ENCODE measurements at regions not wholly inside any gene's neighbourhood (a gene's known extent, or its start where the extent isn't known, plus 50 kb on each side); places are given as distances from the start of the nearest gene placed in this dataset.

DNA sequence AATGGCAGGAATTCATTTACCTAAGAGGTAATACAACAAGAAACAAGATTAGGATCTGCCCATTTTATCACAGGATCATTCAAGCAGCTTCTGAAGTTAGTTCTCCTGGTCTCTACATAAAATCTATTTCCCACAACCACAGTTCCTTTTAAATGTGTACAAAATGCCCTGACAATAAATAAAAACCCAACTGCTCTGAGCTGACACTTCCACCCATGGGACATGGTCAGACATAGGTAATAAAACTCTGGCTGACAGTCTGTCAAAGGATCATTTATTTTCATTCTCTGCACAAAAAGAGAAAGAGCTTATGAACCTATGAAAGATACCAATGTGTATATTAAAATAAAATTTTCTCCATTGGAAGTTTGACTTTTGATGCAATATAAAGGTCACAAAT, 145.4 kb upstream of the PALMD start:
- no peak overlapping the region for H3K4ac ChIP-seq (ENCODE audit: low read depth in 1 of 2, low read length in 2 of 2)
- H2BK15ac ChIP-seq (ENCODE audit: low read depth, poor library complexity, severe bottlenecking) = no peak overlapping the region
- no peak overlapping the region for H2BK12ac ChIP-seq (ENCODE audit: low read length in 2 of 2)
- H3K27ac ChIP-seq (ENCODE audit: low read length, poor library complexity, severe bottlenecking) = no peak overlapping the region
- H3K4me1 ChIP-seq (ENCODE audit: control insufficient read depth, insufficient read depth, low read depth, low read length) = no peaks in the 10 kb centered on the region
- H2AFZ ChIP-seq (ENCODE audit: low read depth, low read length) = no peak overlapping the region
- no peak overlapping the region for H4K91ac ChIP-seq (ENCODE audit: low read length)
- H3K14ac ChIP-seq (ENCODE audit: low read length in 2 of 2) = no peak overlapping the region
- no peaks in the 10 kb centered on the region for H3K36me3 ChIP-seq (ENCODE audit: control insufficient read depth in 1 of 2, insufficient read depth in 2 of 2, low read depth in 1 of 2, low read length in 2 of 2)
- no peaks in the 10 kb centered on the region for H3K27me3 ChIP-seq (ENCODE audit: control insufficient read depth in 1 of 2, insufficient read depth in 1 of 2, low read length in 2 of 2)
- no peaks in the 10 kb centered on the region for H3K9me3 ChIP-seq (ENCODE audit: control insufficient read depth, low read length)
- no peak overlapping the region for H3K18ac ChIP-seq (ENCODE audit: low read depth in 1 of 2, low read length in 2 of 2)
- no peak overlapping the region for H3K9ac ChIP-seq (ENCODE audit: low read length)
- no peaks in the 10 kb centered on the region for H3K79me1 ChIP-seq (replicated peaks; ENCODE audit: low read length, poor library complexity, severe bottlenecking)
- H4K8ac ChIP-seq (ENCODE audit: low read length) = no peak overlapping the region
- H2AK5ac ChIP-seq (ENCODE audit: low read length, severe bottlenecking) = no peak overlapping the region
- no peak overlapping the region for H3K23ac ChIP-seq (ENCODE audit: low read length in 2 of 2)
- H3K4me2 ChIP-seq (ENCODE audit: low read length, poor library complexity, severe bottlenecking) = no peak overlapping the region
- no peak overlapping the region for H2BK5ac ChIP-seq (ENCODE audit: low read depth, low read length, poor library complexity, severe bottlenecking)
- no peak for DNase-seq
- H2BK120ac ChIP-seq (ENCODE audit: low read depth, low read length) = no peak overlapping the region
- H3K4me3 ChIP-seq (ENCODE audit: insufficient read depth in 1 of 2, low read depth in 1 of 2, low read length in 2 of 2) = no peak overlapping the region

GRCh38 chr1:99501871-99502270, 144.0 kb upstream of the PALMD start:
- Histone ChIP-seq H3K27me3 (ENCODE audit: control insufficient read depth in 1 of 2, insufficient read depth in 1 of 2, low read length in 2 of 2) (no peaks in the 10 kb centered on the region), H2BK15ac (ENCODE audit: low read depth, poor library complexity, severe bottlenecking) (no peak overlapping the region), H3K4ac (ENCODE audit: low read depth in 1 of 2, low read length in 2 of 2) (no peak overlapping the region), H2BK12ac (ENCODE audit: low read length in 2 of 2) (no peak overlapping the region), H3K79me1 (replicated peaks; ENCODE audit: low read length, poor library complexity, severe bottlenecking) (no peaks in the 10 kb centered on the region), H2BK120ac (ENCODE audit: low read depth, low read length) (no peak overlapping the region), H3K9me3 (ENCODE audit: control insufficient read depth, low read length) (no peaks in the 10 kb centered on the region), H2BK5ac (ENCODE audit: low read depth, low read length, poor library complexity, severe bottlenecking) (no peak overlapping the region), H3K27ac (ENCODE audit: low read length, poor library complexity, severe bottlenecking) (no peak overlapping the region), H3K14ac (ENCODE audit: low read length in 2 of 2) (no peak overlapping the region), H3K18ac (ENCODE audit: low read depth in 1 of 2, low read length in 2 of 2) (no peak overlapping the region), H3K23ac (ENCODE audit: low read length in 2 of 2) (no peak overlapping the region), H3K36me3 (ENCODE audit: control insufficient read depth in 1 of 2, insufficient read depth in 2 of 2, low read depth in 1 of 2, low read length in 2 of 2) (no peaks in the 10 kb centered on the region), H2AK5ac (ENCODE audit: low read length, severe bottlenecking) (no peak overlapping the region), H3K9ac (ENCODE audit: low read length) (no peak overlapping the region), H4K8ac (ENCODE audit: low read length) (no peak overlapping the region), H3K4me1 (ENCODE audit: control insufficient read depth, insufficient read depth, low read depth, low read length) (no peaks in the 10 kb centered on the region), H4K91ac (ENCODE audit: low read length) (no peak overlapping the region), H3K4me2 (ENCODE audit: low read length, poor library complexity, severe bottlenecking) (no peak overlapping the region), H3K4me3 (ENCODE audit: insufficient read depth in 1 of 2, low read depth in 1 of 2, low read length in 2 of 2) (no peak overlapping the region), H2AFZ (ENCODE audit: low read depth, low read length) (peak overlapping the region; percentile 29)
- no peak for DNase-seq
- WGBS = 77% methylated on average over 1 of the region's 1 CpG

DNA sequence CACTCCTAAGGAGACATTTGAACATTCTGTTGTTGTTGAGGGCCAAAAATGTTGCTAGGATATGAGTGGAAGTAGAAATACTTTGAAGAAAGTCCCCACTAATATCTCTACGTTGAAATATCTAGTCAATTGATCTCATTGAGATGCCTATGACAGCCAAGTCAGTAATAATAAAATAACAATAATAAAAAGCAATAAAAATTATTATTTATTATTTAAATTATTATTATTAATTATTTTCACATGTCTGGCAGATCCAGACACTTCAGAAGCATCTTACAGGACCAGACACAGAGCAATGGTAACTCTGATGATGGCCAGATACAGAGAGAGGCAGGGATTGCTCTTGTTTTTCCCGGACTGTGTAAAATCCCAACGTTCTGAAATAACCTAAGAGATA, 143.5 kb upstream of the PALMD start:
- H3K4me1 ChIP-seq (ENCODE audit: control insufficient read depth, insufficient read depth, low read depth, low read length) = no peaks in the 10 kb centered on the region
- 96% methylated on average over 2 of the region's 3 CpGs for WGBS

DNA sequence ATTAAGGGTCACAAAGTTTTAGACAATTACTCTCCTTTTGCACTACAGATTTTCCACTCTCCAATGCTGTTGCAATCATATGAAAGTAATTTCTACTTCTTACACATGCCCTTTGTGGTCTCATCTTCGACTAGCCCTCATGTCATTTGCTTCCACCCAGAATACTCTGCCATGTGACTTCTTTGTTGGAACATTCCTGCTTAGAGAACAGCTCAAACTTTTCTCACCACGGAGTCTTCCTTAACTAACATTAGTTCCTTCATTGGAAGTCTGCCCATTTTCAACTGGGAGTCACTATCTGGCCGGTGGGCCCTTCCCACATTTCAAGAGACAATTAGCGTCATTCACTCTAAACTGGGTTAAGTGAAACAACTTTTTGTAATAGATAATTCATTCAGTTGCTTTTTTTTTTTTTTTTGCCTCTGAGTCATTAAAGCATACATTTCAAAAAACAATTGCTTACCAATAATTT, 142.6 kb upstream of the PALMD start:
- Histone ChIP-seq H2AFZ (ENCODE audit: low read depth, low read length) (no peak overlapping the region), H3K36me3 (ENCODE audit: control insufficient read depth in 1 of 2, insufficient read depth in 2 of 2, low read depth in 1 of 2, low read length in 2 of 2) (peaks cover 0 to 3% of the 10 kb centered on the region in 2 experiments), H3K27me3 (ENCODE audit: control insufficient read depth in 1 of 2, insufficient read depth in 1 of 2, low read length in 2 of 2) (no peaks in the 10 kb centered on the region), H3K9ac (ENCODE audit: low read length) (no peak overlapping the region), H2BK120ac (ENCODE audit: low read depth, low read length) (no peak overlapping the region), H3K4me3 (ENCODE audit: insufficient read depth in 1 of 2, low read depth in 1 of 2, low read length in 2 of 2) (no peak overlapping the region), H4K91ac (ENCODE audit: low read length) (no peak overlapping the region), H2AK5ac (ENCODE audit: low read length, severe bottlenecking) (no peak overlapping the region), H3K27ac (ENCODE audit: low read length, poor library complexity, severe bottlenecking) (no peak overlapping the region), H3K4ac (ENCODE audit: low read depth in 1 of 2, low read length in 2 of 2) (no peak overlapping the region), H3K23ac (ENCODE audit: low read length in 2 of 2) (no peak overlapping the region), H3K14ac (ENCODE audit: low read length in 2 of 2) (no peak overlapping the region), H3K4me1 (ENCODE audit: control insufficient read depth, insufficient read depth, low read depth, low read length) (no peaks in the 10 kb centered on the region), H3K18ac (ENCODE audit: low read depth in 1 of 2, low read length in 2 of 2) (no peak overlapping the region), H3K79me1 (replicated peaks; ENCODE audit: low read length, poor library complexity, severe bottlenecking) (no peaks in the 10 kb centered on the region), H3K9me3 (ENCODE audit: control insufficient read depth, low read length) (no peaks in the 10 kb centered on the region), H3K4me2 (ENCODE audit: low read length, poor library complexity, severe bottlenecking) (no peak overlapping the region), H2BK5ac (ENCODE audit: low read depth, low read length, poor library complexity, severe bottlenecking) (no peak overlapping the region), H2BK15ac (ENCODE audit: low read depth, poor library complexity, severe bottlenecking) (no peak overlapping the region), H4K8ac (ENCODE audit: low read length) (no peak overlapping the region), H2BK12ac (ENCODE audit: low read length in 2 of 2) (no peak overlapping the region)
- DNase-seq = peak; percentile 84
- WGBS = 46% methylated on average over 2 of the region's 4 CpGs

More for the DNA sequence above, 143.5 kb upstream of the PALMD start:
- Histone ChIP-seq H2BK15ac (ENCODE audit: low read depth, poor library complexity, severe bottlenecking) (no peak overlapping the region), H3K9ac (ENCODE audit: low read length) (no peak overlapping the region), H3K18ac (ENCODE audit: low read depth in 1 of 2, low read length in 2 of 2) (no peak overlapping the region), H3K4me2 (ENCODE audit: low read length, poor library complexity, severe bottlenecking) (no peak overlapping the region), H2AFZ (ENCODE audit: low read depth, low read length) (no peak overlapping the region), H4K91ac (ENCODE audit: low read length) (no peak overlapping the region), H3K14ac (ENCODE audit: low read length in 2 of 2) (no peak overlapping the region), H2AK5ac (ENCODE audit: low read length, severe bottlenecking) (no peak overlapping the region), H3K36me3 (ENCODE audit: control insufficient read depth in 1 of 2, insufficient read depth in 2 of 2, low read depth in 1 of 2, low read length in 2 of 2) (no peaks in the 10 kb centered on the region), H3K9me3 (ENCODE audit: control insufficient read depth, low read length) (no peaks in the 10 kb centered on the region), H2BK120ac (ENCODE audit: low read depth, low read length) (no peak overlapping the region), H3K4me3 (ENCODE audit: insufficient read depth in 1 of 2, low read depth in 1 of 2, low read length in 2 of 2) (no peak overlapping the region), H3K27ac (ENCODE audit: low read length, poor library complexity, severe bottlenecking) (no peak overlapping the region), H3K23ac (ENCODE audit: low read length in 2 of 2) (no peak overlapping the region), H3K27me3 (ENCODE audit: control insufficient read depth in 1 of 2, insufficient read depth in 1 of 2, low read length in 2 of 2) (no peaks in the 10 kb centered on the region), H3K79me1 (replicated peaks; ENCODE audit: low read length, poor library complexity, severe bottlenecking) (no peaks in the 10 kb centered on the region), H2BK5ac (ENCODE audit: low read depth, low read length, poor library complexity, severe bottlenecking) (no peak overlapping the region), H2BK12ac (ENCODE audit: low read length in 2 of 2) (no peak overlapping the region), H4K8ac (ENCODE audit: low read length) (no peak overlapping the region), H3K4ac (ENCODE audit: low read depth in 1 of 2, low read length in 2 of 2) (no peak overlapping the region)
- DNase-seq = no peak
